ENCODE measurements at regions not wholly inside any gene's neighbourhood (a gene's known extent, or its start where the extent isn't known, plus 50 kb on each side); places are given as distances from the start of the nearest gene placed in this dataset.

GRCh38 chr19:28646629-28647028 is 566.3 kb downstream of the UQCRFS1 start:
- TF ChIP-seq, protein P1, sequence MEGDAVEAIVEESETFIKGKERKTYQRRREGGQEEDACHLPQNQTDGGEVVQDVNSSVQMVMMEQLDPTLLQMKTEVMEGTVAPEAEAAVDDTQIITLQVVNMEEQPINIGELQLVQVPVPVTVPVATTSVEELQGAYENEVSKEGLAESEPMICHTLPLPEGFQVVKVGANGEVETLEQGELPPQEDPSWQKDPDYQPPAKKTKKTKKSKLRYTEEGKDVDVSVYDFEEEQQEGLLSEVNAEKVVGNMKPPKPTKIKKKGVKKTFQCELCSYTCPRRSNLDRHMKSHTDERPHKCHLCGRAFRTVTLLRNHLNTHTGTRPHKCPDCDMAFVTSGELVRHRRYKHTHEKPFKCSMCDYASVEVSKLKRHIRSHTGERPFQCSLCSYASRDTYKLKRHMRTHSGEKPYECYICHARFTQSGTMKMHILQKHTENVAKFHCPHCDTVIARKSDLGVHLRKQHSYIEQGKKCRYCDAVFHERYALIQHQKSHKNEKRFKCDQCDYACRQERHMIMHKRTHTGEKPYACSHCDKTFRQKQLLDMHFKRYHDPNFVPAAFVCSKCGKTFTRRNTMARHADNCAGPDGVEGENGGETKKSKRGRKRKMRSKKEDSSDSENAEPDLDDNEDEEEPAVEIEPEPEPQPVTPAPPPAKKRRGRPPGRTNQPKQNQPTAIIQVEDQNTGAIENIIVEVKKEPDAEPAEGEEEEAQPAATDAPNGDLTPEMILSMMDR (IDR thresholded peaks at IDR 0.05): no peak
- TF ChIP-seq POLR2A (IDR thresholded peaks at IDR 0.05): no peak
